ENCODE measurements at regions not wholly inside any gene's neighbourhood (a gene's known extent, or its start where the extent isn't known, plus 50 kb on each side); places are given as distances from the start of the nearest gene placed in this dataset.

DNA sequence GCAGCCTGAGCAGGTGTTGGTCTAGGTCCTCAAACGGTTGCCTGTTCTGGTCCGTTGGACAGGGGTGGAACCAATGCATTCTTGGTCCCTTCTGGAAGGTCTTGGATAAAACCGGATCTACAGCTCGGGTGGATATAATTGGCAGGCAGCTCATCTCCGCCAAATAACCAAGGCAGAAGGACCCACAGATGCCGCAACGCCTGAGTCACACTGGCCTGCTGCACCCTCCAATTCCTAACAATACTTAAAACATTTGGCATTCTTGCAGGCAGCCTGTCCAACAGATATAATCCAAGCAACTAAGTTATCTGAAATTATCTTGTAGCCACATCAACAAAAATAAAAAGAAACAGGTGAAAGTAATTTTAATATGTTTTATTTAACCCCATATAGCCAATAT is 59.0 kb upstream of the FGF14 start:
- TF ChIP-seq POLR2A (IDR thresholded peaks at IDR 0.05; ENCODE audit: low read depth, low read length) (no peak), CEBPB (IDR thresholded peaks at IDR 0.05; ENCODE audit: low read depth, low read length) (no peak)

All from IMR-90 (cell line).